Liver (tissue), 3 donors: ENCODE measurements at regions not wholly inside any gene's neighbourhood (a gene's known extent, or its start where the extent isn't known, plus 50 kb on each side); places are given as distances from the start of the nearest gene placed in this dataset.
A peak's percentile ranks its signal among the peaks of the same experiment; 100 is the strongest.

Source experiments
- CTCF ChIP-seq: fragments of 150-350 bp; IDR thresholded peaks from 2 replicates; pipeline ENCODE4 v1.5.1; 2017; ENCODE audit warnings: improper control_type of control experiment, low read depth, low read length; ENCODE audit not compliant: missing input control
- FOXA1 ChIP-seq: IDR thresholded peaks from 2 replicates; pipeline ENCODE4 v1.6.1; 2016; ENCODE audit warnings: antibody characterized with exemption
- RAD21 ChIP-seq, 2 donors: IDR thresholded peaks; 2 replicates each; pipeline ENCODE4 v1.6.1; 2016; ENCODE audit warnings: antibody characterized with exemption in 2 of 2, mild to moderate bottlenecking in 2 of 2
- SP1 ChIP-seq: IDR thresholded peaks from 2 replicates; pipeline ENCODE4 v1.6.1; 2018; ENCODE audit warnings: antibody characterized with exemption, mild to moderate bottlenecking
- TAF1 ChIP-seq: conservative IDR thresholded peaks from 2 replicates; pipeline ENCODE4 v1.6.1; 2016; ENCODE audit warnings: antibody characterized with exemption, mild to moderate bottlenecking
- YY1 ChIP-seq: IDR thresholded peaks from 2 replicates; pipeline ENCODE4 v1.6.1; 2016; ENCODE audit warnings: antibody characterized with exemption, mild to moderate bottlenecking
- TF ChIP-seq, protein P1 (sequence below): IDR thresholded peaks from 2 replicates; pipeline ENCODE4 v1.6.1; 2016; ENCODE audit warnings: antibody characterized with exemption, mild to moderate bottlenecking
- TF ChIP-seq, protein P2 (sequence below): IDR thresholded peaks from 2 replicates; pipeline ENCODE4 v1.6.1; 2016; ENCODE audit warnings: antibody characterized with exemption
- donor health status: healthy.
- donor health status: healthy.

DNA sequence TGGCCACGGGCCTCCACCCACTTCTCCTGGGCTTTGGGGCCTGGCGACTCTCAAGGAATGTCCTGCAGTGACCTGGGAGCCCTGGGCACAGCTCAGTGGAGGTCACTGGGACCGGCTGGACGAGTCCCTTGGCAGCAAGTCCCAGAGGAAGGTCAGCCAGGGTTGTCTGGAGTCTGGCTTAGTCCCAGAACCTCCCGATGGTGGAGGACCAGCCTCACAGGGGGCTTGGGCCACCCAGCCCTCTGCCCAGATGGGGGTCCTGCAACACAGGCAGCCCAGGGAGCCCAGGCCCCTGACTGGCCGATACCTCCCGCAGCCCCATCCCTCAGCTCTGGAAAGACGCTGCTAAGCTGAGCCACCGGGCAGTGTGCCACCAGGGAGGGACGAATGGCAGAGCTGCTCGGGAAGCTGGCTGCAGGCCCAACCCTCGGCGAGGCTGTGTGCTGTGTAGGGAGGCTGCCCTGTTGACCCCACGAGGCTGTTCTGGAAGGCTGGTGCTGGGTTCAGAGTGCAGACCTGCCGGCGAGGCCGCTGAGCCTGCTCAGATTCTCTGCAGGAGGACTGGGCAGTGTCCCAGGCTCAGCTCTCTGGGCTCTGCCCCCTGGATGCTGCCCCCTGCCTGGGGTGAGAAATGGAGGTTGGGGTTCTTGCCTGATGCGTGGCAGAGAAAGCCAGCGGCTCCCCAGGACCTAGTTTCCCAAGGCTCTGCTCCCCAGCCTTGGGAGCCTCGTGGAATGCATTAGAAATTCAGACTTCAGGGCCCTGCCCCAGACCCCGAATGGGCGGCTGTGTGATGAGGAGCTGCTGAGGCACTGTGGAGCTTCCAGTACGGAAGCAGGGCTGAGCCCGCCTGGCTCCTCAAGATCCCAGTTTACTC lies 61.7 kb downstream of the ADRA2C start:
- no peak for TF ChIP-seq CTCF
- TF ChIP-seq FOXA1: peak; percentile 62
- TF ChIP-seq YY1: no peak
- TF ChIP-seq RAD21 (IDR thresholded peaks at IDR 0.05): peak in 1 of 2 donors; percentile 51
- TF ChIP-seq, protein P1, sequence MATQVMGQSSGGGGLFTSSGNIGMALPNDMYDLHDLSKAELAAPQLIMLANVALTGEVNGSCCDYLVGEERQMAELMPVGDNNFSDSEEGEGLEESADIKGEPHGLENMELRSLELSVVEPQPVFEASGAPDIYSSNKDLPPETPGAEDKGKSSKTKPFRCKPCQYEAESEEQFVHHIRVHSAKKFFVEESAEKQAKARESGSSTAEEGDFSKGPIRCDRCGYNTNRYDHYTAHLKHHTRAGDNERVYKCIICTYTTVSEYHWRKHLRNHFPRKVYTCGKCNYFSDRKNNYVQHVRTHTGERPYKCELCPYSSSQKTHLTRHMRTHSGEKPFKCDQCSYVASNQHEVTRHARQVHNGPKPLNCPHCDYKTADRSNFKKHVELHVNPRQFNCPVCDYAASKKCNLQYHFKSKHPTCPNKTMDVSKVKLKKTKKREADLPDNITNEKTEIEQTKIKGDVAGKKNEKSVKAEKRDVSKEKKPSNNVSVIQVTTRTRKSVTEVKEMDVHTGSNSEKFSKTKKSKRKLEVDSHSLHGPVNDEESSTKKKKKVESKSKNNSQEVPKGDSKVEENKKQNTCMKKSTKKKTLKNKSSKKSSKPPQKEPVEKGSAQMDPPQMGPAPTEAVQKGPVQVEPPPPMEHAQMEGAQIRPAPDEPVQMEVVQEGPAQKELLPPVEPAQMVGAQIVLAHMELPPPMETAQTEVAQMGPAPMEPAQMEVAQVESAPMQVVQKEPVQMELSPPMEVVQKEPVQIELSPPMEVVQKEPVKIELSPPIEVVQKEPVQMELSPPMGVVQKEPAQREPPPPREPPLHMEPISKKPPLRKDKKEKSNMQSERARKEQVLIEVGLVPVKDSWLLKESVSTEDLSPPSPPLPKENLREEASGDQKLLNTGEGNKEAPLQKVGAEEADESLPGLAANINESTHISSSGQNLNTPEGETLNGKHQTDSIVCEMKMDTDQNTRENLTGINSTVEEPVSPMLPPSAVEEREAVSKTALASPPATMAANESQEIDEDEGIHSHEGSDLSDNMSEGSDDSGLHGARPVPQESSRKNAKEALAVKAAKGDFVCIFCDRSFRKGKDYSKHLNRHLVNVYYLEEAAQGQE: peak; percentile 53
- TF ChIP-seq, protein P2, sequence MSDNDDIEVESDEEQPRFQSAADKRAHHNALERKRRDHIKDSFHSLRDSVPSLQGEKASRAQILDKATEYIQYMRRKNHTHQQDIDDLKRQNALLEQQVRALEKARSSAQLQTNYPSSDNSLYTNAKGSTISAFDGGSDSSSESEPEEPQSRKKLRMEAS: no peak
- no peak for TF ChIP-seq TAF1
- TF ChIP-seq SP1: peak; percentile 92
